C1 segment of cervical spinal cord (tissue), 14 donors: ENCODE measurements at regions not wholly inside any gene's neighbourhood (a gene's known extent, or its start where the extent isn't known, plus 50 kb on each side); places are given as distances from the start of the nearest gene placed in this dataset.
"Not testable (repeated sequence)": the region's sequence is repeated elsewhere in the genome, so short reads cannot be mapped to it uniquely, and the experiment has no call there.

Experiments used
- DNase-seq, 14 donors: peaks; one replicate each; lab custom pipeline; 2025; lab: John Stamatoyannopoulos, UW

DNA sequence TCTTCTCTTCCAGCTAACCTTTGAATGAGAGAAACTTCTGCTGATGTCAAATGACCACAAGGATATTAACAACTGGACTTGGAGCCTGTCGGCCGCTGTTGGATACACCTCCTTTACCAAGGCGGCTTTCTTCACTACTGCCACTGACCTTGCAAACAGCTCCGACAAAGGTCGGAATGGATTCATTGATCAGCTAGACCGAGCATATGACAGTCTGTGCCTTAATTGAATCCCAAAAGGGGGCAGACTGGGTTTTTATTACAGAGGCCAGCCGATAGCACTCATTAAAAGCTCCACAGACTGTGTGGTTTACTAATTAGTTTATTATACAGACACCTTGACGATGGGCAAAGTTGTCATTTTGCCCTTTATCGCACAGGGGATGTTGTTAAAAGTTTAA lies 394.5 kb downstream of the RERGL start:
- DNase-seq = no peak

DNA sequence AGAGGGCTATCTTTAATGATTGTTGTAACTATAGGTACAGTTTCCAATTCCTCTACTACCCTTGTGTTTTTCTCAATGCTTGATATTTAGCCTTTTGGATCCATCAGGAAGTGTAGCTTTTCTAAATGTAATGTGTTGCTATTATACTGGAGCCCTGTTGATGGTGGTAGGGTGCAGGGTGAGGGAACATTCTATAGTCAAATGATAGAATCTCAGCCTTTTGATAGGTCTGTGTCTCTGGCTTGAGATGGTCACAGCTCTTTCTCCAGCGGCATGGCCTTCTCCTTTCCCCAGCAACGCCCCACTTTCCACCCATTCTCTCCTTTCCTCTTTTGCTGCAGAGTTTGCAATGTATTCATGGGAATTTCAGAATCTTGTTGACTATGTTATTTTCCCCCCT lies 398.6 kb downstream of the RERGL start:
- no peak for DNase-seq

DNA sequence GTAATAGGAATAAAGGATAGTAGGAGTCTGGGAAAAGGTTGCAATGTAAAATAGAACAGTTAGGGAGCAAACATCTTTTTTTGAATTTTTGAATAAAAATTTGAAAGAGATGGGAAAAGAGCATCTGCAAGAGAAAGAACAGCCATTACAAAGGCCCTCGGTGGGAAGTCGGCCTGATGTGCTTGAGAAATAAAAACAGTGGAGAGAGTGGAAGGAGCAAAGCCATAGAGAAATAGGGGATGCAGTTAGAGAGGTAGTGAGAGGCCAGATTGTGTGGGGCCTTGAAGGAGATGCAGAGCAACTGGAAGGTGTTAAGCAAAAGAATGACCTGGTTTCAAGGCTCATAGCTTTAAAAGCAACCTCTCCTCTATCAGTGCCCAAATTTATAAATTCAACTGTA lies 409.8 kb downstream of the RERGL start:
- DNase-seq = no peak

DNA sequence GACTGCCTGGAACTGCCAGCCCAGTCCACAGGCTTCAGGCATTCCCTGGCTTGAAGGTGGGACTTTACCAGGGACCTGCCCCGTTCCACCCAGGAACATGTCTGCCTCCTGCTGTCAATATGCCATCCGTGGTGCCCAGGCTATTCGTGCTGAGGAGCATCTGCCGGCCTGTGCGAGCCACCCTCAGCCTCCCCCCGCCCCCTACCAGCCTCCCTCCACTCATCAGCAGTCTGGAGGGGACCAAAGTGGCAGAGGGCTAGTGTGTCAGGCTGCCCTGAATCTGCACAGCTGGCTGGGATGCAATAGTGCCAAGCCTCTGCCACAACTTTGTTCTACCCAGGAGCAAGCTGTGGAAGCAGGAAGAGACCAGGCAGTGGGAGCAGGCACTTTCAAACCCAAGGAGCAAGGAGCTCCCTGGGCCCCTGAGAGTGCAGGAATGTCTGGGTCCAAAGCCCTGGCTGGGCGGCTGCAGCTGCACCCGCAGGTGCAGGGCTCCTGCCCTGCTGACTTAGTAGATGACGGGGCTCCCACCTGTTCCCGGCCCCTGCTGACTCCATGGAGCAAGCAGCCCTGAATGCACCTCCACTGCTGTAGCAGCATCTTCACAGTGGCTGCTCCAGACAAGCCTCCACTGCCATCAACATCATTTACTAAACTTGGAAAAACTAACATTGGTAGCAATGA lies 423.2 kb downstream of the RERGL start:
- DNase-seq = no peak

DNA sequence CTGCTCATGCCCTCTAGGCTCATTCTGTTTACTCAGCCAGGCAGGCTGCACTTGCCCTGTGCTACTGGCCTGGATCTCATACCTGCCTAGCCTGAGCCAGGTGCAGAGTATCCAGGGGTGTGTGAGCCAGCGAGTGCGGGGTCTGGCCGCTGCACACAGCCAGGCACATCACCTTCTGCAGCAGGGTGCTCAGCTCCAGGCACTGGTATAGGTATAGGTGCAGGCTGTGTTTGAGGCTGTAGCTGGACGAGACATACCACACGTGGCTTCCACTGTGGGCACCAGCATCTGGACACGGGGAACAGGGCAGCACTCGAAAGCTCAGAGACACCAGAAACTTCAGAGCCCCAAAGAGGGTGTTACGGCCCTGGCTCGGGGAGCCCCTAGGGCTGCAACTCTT lies 424.2 kb downstream of the RERGL start:
- DNase-seq = no peak

DNA sequence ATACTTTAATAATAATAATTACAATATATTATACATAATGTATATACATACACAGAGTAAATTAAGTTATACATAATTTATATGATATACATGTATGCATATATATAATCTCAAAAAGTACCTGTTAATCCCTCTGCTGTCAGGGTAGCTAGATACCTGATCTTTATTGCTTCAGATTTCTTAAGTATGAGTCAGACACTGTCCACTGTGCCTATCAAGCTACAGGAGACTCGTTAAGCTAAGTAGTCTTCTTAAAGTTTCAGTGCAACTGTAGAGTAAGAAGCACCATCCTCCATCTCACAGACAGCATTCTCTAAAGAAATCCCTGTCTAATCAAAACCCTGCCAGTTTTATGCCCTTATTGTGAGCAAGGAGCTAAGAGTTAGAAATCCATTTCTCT lies 428.7 kb downstream of the RERGL start:
- DNase-seq = no peak

DNA sequence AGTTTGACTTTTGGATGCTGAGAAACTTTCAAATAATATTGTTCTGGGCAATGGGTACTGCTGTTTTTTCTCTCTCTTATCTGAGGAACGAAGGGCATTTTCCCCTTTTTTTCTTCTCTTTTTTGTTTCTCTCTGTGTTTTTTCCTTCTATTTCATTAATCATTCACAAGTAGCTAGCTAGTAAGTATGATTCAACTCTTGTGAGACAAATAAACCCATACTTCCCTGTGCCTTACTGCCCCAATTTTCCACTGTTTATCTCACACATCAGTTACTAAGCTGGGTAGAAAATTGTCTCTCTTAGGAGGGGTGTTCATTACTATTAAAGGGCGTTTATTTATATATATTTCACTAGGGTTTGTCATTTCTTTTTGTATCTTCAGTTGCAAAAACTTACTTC lies 437.6 kb downstream of the RERGL start:
- no peak for DNase-seq

DNA sequence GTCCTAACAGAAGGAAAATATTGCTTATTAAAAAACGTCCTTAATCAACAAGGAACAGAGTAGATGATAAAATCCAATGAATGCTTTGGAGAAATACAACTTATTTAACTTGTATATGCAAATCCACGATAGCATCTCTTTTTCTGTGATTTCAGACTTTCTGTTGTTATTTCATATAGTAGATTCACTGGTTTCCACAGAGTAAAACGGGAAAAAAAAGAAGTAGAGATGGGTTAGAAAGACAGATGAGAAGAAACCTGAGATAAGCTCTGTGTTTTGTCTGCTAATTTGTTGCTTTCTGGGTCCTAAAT lies 447.7 kb downstream of the RERGL start:
- no peak for DNase-seq

DNA sequence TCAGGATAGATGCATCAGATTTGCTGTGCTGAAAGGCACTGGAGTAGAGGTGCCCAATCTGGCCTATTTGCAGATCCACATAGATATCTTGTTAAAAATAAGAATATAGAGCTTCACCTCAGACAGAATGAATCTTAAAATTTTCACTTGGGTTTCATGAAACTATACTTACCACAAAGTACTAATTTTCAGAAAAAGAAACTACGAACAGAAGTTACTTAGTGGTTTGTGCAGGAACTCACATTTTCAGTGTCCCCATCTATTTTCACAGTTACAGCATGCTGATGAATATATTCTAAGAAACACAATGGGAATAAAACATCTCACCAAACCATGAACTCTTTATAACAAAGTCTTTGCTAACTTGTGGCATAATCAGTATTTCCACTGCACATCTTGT lies 449.4 kb downstream of the RERGL start:
- DNase-seq = no peak

DNA sequence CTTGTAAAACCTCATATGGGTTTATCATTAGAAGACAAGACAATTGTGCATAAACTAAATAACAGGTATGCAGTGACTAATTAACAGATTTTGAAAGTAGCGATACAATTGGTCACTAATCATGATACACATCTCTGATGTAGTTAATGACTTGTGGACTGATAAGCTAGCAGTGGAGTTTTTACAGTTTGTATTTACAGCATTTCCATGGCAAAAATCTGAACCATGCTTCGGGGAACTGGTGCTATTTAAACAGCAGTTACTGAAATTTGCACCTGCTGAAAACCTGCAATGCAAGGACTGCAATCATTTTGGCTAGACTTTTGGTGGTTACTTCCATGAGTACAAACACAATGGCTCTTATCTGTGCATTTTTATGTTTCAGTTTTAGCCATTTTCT lies 471.2 kb downstream of the RERGL start:
- no peak for DNase-seq

DNA sequence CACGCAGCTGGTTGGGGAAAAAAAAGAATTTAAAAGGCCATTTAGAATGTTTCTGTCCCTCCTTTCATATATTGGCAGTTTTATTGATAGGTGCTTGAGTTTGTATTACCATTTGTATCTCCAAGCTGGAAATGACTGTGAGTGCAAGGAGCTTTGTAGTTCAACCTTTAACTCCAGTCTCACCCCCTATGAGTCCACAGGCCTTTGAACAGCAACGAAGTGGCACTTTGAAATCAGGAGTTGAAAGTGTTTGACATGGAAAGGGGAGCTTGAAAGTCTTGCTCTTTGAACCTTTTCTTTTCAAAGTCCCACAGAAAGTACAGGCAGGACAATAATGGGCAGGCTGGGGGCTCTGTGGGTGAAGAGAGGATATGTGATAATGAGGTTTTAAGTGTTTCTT lies 480.3 kb downstream of the RERGL start:
- DNase-seq = no peak

DNA sequence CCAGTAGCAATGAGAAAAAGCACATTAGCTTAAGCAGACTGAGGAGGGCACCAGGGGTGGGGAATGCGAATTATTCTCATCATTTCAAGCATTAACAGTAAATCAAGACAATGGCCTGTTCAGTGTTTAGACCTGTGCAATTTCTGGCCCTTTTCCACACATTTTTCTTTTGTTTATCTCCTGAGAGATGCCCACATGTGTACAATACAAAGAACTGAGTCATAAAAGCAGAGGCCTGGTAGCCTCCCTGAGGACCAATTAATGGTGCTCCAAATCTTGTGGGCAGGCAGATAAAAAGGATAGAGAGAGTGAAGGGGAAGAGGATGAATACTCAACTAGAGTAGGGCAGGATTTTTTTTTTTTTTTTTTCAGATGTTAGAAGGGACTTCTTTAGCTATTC lies 480.8 kb downstream of the RERGL start:
- no peak for DNase-seq

DNA sequence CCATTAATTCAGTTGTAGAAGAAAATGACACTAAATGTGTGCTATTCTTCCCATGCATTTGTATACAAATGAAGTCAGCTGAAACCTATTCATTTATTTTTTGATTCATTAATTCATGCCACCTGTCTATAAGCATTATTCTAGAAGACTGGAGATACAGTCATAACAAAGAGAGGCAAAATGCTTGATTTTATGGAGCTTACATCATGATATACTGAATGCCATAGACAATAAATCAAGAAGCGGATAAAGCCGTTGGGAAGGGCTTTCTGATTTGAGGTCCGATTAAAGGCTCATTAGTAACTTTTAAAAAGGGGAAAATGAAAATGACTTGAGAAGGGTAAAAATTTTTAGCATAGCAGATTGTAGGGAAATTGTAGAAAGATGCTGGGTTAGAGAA lies 494.9 kb downstream of the RERGL start:
- DNase-seq = no peak

DNA sequence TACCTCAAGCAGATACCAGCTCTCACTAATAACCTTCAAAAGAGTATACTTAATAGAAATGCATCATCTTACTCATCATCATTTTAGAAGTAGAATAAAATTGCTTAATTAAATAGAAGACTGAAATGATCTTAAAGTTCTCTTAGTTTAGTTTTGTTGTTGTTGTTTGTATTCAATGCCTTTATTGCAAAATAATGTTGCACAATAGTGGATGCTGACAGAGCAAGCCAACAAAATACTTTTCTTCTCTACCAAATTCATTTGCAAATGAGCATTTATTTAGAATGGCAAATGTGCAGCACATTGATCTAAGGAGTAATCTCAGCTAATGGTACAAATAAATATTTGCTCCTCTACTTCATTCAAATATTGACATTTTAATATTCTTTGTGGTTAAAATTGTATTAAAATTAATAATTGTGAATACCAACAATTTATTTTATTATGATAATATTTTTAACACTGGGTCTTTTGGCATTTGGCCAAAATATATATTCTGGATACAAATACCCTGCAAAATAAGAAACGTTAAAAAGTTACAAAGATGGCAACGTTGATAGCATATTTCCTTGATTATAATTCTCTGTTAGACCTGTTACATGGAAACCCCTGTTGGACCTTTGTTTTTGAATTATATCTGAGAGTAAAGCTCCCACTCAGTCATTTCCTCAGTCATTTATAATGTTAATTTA lies 496.1 kb downstream of the RERGL start:
- DNase-seq = no peak

DNA sequence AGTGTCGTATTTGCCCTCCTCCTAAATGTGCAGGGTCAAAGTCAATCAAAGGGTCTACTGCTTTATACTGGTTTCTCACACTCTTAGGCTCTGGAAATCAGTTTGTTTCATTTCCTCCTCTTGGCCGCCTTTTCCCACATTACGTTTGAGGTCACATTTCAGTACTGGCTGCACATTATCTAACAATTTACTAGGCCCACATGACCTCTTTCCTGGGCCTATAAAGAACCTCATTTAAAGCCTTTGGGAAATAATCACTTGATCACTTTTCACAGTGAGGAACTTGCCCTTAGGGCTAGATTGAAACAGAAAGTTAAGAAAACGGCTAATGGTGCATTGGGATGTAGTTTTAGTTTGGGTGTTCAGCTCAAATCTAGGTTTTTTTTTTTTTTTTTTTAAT lies 497.5 kb downstream of the RERGL start:
- DNase-seq = no peak

DNA sequence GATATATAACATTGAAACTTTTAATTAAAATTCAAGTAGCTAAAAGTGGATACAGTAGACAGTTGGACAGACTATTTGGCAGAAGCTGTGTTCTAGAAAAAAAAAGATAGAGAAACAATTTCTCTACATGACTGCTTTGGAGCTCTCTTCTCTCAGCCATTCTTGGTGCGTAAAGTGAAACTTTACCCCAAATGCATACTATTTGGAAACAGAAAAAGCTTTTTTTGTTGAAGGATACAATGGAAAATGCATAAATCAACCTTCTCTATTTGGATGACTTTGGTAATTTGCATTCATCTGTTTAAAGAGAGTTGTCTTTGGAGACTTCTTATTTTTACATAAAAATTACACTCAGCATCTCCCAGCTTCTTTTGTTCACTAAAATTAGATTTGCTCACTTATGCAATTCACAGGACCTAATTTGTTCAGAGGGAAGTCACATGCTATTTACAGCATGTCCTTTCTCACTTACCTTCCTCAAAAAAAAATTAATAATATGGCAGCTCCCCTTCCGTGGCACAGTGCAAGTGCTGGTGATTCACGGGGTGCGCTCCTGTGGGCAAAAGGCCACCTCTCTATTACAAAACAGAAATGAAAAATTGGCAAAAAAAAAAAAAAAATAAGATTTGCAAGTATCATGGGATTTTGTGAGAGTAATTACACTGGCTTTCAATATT lies 498.9 kb downstream of the RERGL start:
- no peak for DNase-seq

DNA sequence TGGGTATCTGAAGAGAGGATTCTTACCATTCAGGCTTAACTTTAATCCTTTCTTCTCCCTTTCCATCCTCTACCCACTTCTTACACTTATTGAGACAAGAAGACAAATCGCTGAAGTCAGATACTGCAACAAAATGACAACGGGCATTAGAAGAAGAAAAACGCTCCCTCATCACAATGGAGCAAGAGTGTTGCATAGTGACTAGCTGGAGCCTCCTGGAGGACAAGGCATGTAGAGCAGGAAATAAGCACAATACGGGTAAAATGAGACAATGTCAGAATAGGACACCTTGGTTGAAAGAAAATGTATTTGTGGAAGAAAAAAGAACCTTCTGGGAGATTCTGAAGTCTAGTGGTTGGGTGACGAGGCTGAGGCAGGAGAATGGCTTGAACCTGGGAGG lies 501.0 kb downstream of the RERGL start:
- no peak for DNase-seq

DNA sequence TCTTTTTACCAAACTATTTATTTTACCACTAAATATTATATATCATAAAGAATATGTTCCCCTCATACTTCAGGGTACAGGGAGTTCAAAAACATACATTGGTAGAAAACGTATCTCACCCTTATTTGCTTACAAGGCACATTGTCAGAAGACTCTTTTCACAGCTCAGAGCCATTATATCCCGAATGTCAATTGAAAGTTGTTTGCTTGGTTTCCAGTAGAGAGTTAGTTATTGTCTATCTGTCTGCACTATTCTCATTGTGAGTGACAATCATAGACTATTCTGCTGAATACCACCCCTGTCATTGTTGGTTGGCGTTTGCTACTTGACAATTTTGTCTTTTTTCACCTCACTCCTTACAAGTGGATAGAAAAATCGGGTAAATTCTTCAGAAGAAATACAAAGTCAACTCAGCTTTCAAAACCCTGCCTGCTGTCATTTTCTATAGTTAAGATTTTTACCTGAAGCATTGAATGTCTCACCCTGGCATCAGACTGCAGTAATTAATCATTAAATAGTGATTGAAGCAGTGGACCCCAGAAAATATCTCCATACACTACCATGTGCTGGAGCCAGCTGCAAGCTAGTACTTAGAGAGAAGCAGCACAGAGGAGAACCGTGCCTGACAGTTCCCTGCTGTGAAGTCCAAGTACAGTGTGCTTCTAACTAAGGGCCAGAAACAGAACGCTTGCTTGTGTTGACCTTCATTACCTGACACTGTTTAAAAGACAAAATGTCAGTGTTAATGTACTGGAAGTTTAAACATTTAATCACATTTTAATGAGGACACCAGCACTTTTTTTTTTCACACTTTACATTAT lies 510.6 kb downstream of the RERGL start:
- no peak for DNase-seq

DNA sequence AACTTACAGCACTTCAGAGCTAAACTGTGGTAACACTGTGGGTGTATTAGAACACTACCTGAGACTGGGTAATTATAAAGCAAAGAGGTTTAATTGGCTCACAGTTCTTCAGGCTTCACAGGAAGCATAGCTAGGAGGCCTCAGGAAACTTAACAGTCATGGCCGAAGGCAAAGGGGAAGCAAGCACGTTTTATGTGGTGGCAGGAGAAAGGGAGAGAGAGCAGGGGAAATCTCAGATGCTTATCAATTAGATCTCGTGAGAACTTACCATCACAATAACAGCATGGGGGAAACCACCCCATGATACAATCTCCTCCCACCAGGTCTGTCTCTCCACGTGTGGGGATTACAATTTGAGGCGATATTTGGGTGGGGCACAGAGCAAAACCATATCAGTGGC lies 512.6 kb downstream of the RERGL start:
- no peak for DNase-seq

DNA sequence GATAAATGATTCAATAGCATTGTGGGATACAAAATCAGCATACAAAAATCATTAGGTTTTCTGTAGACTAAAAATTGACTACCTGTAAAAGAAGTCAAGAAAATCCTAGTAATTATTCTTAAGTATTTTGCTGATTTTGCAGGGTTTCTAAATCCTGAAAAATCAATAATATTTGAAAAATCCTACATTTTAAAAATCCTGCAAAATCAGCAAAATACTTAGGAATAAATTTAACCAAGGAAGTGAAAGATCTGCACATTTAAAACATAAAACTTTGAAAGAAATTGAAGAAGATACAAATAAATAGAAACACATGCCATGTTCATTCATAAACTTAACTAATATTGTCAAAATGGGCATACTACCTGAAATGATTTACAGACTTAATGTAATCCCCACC lies 517.7 kb downstream of the RERGL start:
- no peak for DNase-seq

DNA sequence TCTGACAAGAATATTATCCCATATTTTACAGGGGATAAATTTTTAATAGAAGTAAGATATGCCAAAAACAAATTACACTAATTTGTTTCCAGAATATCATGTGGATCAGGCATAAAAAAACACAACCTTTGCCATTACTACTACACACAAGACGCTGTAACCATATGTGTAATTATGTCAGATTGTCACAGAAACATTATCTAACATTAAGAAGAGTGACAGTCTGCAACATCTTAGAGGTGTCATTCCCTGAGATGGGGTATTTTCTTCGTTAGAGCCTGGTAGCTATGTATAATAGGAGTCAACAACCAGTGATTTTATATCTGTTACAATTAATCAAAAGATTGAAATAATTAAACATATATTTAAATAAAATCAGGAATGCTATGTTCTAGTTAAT lies 518.9 kb downstream of the RERGL start:
- DNase-seq = no peak

DNA sequence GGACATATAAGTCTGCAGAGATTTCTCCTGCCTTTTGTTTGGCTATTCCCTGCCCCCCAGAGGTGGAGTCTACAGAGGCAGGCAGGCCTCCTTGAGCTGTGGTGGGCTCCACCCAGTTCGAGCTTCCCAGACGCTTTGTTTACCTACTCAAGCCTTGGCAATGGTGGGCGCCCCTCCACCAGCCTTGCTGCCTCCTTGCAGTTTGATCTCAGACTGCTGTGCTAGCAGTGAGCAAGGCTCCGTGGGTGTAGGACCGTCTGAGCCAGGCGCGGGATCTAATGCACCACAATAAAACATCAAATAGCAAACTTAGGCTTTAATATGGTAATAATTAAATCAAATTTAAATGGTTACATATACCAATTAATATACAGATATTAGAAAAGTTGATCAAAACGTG lies 525.4 kb downstream of the RERGL start:
- DNase-seq = not testable (repeated sequence)

DNA sequence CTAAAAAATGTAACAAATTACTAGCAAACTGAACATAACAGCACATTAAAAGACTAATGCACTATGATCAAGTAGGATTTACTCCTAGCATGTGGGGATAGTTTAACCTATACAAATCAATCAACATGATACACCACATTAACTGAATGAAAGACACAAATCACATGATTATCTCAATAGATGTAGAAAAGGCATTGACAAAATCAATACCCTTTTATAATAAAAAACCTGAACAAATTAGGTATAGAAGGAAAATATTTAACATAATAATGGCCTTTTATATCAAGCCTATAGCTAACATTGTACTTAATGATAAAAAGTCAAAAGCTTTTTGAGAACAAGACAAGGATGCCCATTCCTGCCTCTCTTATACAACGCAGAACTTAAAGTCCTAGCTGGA lies 540.0 kb downstream of the RERGL start:
- DNase-seq = no peak
